Sciatic nerve (tissue), 2 donors: ENCODE measurements at regions not wholly inside any gene's neighbourhood (a gene's known extent, or its start where the extent isn't known, plus 50 kb on each side); places are given as distances from the start of the nearest gene placed in this dataset.

ENCODE experiments used
- ATAC-seq: fragments of 200-7000 bp; cut with Tn5 transposase; one replicate; pipeline ENCODE4 v1.9.1; 2020; ENCODE audit warnings: mild to moderate bottlenecking, moderate library complexity
- DNase-seq: peaks from one replicate; pipeline ENCODE4 v3.0.0-alpha.2; 2020; ENCODE audit warnings: low spot score
- intact Hi-C: fragments of 100-400 bp; cut with DNase I; formaldehyde crosslinking; loops from one replicate; pipeline ENCODE4 v1.14.2; 2022
- donor health status: DM: no; HTN: no; CAD: no.
- donor health status: DM: no; HTN: no; CAD: no.

DNA sequence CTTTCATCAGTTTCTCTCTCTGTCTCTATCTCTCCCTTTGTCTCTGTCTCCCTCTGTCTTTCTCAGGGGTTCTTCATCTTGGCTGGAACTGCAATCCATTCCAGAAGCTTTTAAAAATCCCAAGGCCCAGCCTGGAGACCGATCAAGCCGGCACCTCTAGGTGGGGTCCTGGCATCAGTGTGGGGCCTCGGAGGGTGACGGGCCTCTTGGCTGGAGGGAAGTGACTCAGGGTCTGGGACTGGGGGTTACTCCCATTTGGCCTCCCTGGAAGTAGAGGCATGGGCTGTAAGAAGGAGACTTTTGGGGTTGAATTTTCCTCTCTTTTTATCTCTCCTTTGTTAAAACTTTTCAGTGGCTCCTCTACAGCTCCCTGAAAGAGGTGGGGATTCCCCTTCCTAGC lies 52.8 kb upstream of the OTOF start:
- intact Hi-C loops = no loop called here
- ATAC-seq = no peak
- DNase-seq = peak; percentile 43

DNA sequence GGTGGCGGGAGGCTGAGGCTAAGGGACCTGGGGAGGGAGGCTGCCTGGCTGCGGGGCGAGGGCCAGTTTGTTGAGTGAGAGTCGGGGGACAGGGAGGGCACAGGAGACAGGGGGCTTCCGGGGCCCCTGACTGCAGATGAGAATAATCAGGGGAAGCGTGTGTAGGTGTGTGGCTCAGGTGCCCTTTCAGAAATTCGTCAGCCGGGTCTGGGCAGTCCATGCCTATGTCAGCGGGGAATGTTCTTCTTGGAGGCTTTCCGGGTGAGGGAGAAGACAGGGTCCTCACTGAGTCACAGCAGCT lies 52.3 kb upstream of the OTOF start:
- intact Hi-C loops = no loop called here
- DNase-seq (peak; percentile 42), ATAC-seq (no peak)

DNA sequence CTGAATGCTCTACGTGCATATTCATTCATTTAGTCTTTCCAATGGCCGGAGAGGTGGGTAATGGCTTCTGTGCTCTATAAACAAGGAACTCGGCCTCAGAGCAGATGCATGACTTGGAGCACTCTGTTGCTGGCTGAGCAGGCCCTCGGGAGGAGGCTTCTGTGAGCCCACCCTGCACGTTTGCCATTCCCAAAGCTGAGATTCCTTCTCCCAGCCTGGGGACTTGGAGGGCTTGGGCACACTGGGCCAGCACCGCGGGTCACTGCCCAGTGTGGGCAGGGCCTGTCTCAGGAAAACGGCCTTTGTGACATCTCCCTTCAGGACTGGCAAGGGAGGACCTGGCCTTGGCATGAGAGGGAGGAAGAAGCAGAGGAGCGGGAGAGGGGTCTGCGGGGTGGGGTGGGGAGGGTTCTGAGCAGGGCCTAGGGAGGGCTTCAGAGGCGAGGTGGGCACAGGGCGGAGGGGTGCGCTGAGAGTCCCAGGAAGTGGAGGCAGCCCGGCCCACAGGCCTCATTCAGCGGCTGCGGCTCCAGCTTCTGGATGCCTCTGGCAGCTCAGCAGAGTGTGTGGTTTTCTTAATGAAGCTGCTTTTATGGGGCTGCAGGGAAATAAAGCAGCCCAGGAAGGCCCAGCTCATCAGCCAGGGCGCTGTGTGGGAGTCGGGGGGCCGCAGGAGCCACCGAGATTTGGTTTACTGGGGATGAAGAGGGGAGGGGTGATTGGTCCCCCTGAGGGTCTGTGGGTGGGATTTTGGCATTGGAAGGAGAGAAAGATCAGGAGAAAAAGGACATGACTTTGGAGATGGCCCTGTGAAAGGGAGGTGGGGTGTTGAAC lies 51.7 kb upstream of the OTOF start:
- peak; percentile 52 for DNase-seq
- ATAC-seq = peak; percentile 53
- intact Hi-C loops = no loop called here

DNA sequence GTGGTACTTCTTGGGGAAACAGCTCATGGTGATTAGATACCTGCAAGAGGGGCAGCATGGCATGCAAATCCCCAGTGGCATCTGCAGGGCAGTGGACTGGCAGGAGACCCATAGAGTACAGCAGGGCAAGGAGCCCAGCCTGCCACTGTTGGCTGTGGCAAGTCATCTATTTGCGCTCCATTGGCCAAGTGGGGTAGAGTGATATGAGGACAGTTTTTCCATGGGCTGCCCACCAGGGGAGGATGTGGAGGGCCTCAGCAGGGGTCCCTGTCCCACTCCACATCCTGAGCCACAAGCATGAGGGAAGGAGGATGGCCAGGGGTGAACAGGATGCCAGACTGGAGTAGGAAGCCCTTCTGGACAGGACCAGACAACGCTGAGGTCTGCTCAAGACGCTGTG lies 50.9 kb upstream of the OTOF start:
- no peak for ATAC-seq
- peak; percentile 35 for DNase-seq
- intact Hi-C loops = no loop called here

DNA sequence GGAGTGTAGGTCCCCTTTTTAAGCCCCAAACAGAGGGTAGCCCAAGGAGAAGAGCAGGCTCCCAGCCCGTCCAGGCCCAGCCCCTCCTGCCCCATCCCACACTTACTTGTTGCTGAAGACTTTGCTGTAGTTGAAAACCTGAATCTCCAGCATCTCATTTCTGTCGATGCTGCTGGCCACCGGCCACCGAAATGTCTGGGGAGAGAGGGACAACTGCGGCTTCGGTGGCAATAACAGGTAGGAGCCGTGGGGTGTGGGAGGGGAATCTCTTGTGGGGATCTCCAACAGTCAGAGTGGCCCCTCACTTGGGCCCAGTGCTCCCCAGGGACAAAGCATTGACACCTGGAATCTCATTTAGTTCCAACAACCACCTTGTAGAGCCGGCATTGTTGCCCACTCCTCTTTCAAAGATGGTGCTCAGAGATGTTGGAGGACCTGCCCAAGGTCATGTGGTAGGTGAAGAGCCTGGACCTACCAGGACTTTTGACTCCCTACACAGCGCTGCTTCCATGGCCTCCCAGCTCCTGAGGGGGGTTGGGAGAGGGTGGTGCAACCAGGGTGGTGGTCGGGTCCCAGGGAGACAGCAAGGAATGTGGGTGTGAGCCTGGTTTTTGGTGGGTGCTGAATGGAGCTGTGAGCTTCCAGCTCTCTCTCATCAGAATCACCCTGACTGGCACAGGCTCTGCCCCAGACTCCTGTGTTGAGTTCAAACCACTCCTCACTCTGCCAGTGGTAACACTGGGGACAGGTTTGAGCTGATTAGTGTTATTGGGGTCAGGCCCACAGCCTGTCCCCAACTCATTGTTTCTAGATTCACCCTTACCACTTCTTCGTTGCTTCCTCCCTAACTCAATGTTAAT lies 50.0 kb upstream of the OTOF start:
- DNase-seq (no peak), ATAC-seq (no peak)
- intact Hi-C loops = no loop called here
